Naive B cell (primary cell): ENCODE measurements at regions not wholly inside any gene's neighbourhood (a gene's known extent, or its start where the extent isn't known, plus 50 kb on each side); places are given as distances from the start of the nearest gene placed in this dataset.

ENCODE experiments used
- ATAC-seq, 2 donors: fragments of 150-1000 bp; cut with Tn5 transposase; 2 replicates each; pipeline ENCODE4 v1.10.0; 2021; ENCODE audit warnings: low read depth in 2 of 2, mild to moderate bottlenecking in 2 of 2, moderate library complexity in 2 of 2
- DNase-seq: peaks from one replicate; pipeline ENCODE4 v3.0.0; 2022
- H3K27ac Mint-ChIP-seq, 6 donors: one replicate each; pipeline ENCODE4 v1.8.0; 2020 to 2022; ENCODE audit warnings: mild to moderate bottlenecking in 6 of 6, mixed read lengths in 6 of 6, moderate library complexity in 5 of 6, inconsistent platforms in 2 of 6
- H3K27me3 Mint-ChIP-seq, 3 donors: one replicate each; pipeline ENCODE4 v1.8.0; 2021 to 2022; ENCODE audit warnings: mixed read lengths in 3 of 3, mild to moderate bottlenecking in 1 of 3
- H3K36me3 Mint-ChIP-seq, 2 donors: one replicate each; pipeline ENCODE4 v1.8.0; 2020 to 2022; ENCODE audit warnings: mixed read lengths in 2 of 2, inconsistent platforms in 1 of 2, mild to moderate bottlenecking in 1 of 2
- H3K4me1 Mint-ChIP-seq, 3 donors: one replicate each; pipeline ENCODE4 v1.8.0; 2020 to 2022; ENCODE audit warnings: mixed read lengths in 3 of 3, inconsistent platforms in 1 of 3, mild to moderate bottlenecking in 1 of 3, moderate library complexity in 1 of 3
- H3K4me3 Mint-ChIP-seq, 8 donors: one replicate each; pipeline ENCODE4 v1.8.0; 2020 to 2022; ENCODE audit warnings: mild to moderate bottlenecking in 8 of 8, mixed read lengths in 8 of 8, moderate library complexity in 8 of 8, inconsistent platforms in 2 of 8
- H3K9me3 Mint-ChIP-seq, 7 donors: one replicate each; pipeline ENCODE4 v1.8.0; 2020 to 2022; ENCODE audit warnings: mixed read lengths in 7 of 7, mild to moderate bottlenecking in 5 of 7, inconsistent platforms in 2 of 7, moderate library complexity in 1 of 7

DNA sequence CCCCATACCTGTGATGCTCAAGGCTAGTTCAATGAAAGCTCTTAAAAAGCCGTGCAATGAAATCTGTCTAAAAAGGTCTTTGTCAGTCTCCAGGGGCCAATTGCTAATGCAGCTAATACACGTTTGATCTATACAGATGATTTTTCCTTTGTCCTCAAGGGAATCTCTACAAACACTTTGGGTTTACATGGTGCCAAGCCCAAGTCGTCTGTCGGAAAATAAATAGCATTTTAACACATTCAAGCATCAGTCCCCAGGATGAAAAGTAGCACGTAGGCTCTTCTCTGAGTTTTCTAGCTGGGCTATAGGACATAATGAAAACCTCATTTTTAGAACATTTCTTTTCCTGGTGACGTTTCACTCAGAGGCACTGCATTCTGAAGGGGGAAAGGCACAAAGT, 477.4 kb upstream of the WWC1 start:
- DNase-seq, result no peak
- Mint-ChIP-seq H3K36me3 (no peaks in the 10 kb centered on the region), H3K4me3 (no peak overlapping the region), H3K9me3 (peaks cover 0 to 1% (median 0%) of the 10 kb centered on the region in 7 donors), H3K27me3 (no peaks in the 10 kb centered on the region), H3K27ac (no peak overlapping the region), H3K4me1 (no peaks in the 10 kb centered on the region)
- no peak for ATAC-seq

DNA sequence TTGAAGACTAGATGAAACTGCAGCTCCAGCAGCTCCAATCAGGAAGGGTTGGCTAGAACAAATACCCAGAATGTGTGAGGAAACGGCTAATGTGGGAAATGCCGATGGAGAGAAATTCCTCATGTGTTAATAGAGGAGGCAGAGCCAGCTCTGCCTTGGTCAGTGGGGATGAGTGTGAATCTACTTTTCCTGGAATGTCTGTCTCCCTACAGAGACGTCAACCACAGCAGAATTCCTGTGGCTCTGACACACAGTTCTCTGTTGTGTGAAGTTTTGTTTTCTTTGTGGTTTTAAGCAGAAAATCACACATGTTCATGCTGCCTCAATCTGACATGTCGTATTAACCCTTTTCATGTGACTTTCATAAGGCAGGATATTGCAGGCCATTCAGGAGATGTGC, 476.6 kb upstream of the WWC1 start:
- Mint-ChIP-seq H3K9me3 (peaks cover 0 to 1% (median 0%) of the 10 kb centered on the region in 7 donors), H3K4me1 (no peaks in the 10 kb centered on the region), H3K4me3 (no peak overlapping the region), H3K27me3 (no peaks in the 10 kb centered on the region), H3K27ac (no peak overlapping the region), H3K36me3 (no peaks in the 10 kb centered on the region)
- ATAC-seq (no peak), DNase-seq (no peak)

DNA sequence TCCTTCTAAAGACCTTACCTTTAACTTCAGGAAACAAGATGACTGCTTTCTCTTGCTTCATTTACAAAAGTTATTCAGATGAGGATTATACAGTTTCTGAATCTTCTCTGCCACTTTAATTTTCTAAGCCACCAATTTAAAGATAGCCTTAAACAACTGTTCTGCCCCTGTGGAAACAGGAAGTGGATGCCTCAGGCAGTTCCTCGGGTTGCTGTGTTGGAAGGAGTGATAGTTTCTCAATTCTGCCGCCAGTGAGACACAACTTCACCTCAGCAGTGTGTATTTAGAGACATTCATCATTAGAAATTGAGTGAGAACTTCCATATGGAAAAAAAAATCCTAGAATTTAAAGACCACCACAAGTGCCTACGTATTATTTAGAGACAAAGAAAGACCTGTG, 475.1 kb upstream of the WWC1 start:
- Mint-ChIP-seq H3K4me3 (no peak overlapping the region), H3K36me3 (no peaks in the 10 kb centered on the region), H3K27ac (no peak overlapping the region), H3K27me3 (no peaks in the 10 kb centered on the region), H3K9me3 (peaks cover 0 to 2% (median 0%) of the 10 kb centered on the region in 7 donors), H3K4me1 (no peaks in the 10 kb centered on the region)
- no peak for DNase-seq
- no peak for ATAC-seq

DNA sequence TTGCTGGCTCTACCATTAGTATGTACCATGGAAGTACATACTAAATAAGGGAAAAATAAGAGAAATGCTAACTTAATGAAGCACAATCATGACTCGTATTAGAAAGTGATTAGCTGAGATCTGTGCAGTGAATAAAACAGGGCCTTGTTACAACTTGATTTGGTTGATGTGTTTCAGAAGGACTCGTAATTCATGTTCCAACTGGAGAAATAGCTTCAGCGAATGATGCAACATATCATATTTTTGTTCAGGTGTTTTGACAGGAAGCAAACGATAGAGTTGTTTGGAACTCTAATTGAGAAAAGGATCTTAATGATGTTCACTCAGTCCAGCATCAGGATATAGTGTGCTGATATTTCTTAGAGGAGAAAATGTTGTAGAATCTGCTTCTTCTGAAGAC, 474.6 kb upstream of the WWC1 start:
- Mint-ChIP-seq H3K36me3 (no peaks in the 10 kb centered on the region), H3K27ac (no peak overlapping the region), H3K9me3 (peaks cover 0 to 2% (median 0%) of the 10 kb centered on the region in 7 donors), H3K4me1 (no peaks in the 10 kb centered on the region), H3K27me3 (no peaks in the 10 kb centered on the region), H3K4me3 (no peak overlapping the region)
- ATAC-seq (no peak), DNase-seq (no peak)

DNA sequence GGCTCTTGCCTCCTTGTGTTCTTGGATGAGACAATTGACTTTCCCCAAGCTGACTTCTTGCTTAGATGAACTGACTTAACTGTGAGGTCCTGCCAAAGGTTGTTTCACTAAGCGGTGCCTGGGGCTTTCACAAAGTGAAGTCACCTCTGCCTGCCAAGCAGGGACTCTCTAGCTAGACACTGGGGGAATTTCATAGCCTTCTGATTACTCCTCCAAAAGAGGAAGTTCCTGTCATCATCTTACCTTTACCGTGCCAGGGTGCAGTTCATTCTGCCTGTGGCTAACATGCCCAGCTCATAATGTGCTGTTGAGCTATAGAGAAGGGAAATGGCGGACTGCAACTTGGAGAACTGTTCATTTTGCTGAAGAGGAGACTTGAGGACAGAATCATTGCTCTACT, 472.0 kb upstream of the WWC1 start:
- H3K36me3 Mint-ChIP-seq, result no peaks in the 10 kb centered on the region
- no peak for ATAC-seq
- H3K4me1 Mint-ChIP-seq, result no peaks in the 10 kb centered on the region
- no peaks in the 10 kb centered on the region for H3K27me3 Mint-ChIP-seq
- H3K4me3 Mint-ChIP-seq, result no peak overlapping the region
- no peak for DNase-seq
- no peak overlapping the region for H3K27ac Mint-ChIP-seq
- peaks cover 0 to 2% (median 0%) of the 10 kb centered on the region in 7 donors for H3K9me3 Mint-ChIP-seq

DNA sequence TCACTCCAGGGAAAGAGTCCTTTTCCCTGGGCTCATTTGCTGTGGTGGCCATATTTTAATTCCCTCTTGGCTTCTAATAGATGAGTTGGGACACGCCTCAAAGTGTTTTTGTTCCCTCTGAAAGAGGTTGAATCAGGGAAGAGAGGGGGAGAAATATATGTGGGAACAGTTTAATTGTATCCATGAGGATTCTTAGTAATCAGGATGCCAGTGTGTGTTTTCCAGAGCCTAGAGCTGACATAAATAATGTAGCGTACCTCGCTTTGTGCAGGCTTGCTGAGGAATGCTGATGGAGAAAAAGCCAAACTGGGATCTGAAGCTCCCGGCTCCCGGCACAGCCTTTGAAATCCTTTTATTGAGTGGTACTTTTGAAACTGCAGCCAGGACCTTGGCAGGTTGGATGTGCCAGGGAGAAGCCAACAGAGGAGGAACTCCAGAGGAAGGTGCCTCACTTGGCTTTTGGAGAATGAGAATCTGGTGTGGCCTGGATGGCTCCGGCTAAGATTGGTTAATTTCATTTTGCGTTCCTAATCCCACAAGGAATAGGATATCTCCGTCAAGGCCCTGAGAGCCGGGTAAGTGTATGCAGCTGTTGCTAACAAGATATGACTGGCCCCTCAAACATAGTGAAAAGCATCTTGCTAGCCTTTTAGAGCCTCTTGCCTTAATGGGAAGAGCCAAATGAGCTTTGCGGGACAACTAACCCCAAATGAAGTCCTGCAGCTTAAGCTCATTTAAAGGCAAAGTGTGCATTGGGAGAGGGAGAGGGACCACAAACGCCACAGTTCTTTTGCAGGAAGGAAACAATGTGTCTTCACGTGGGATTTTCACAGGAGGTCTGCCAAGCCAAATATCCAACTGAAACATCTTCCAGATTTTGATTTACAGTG, 471.1 kb upstream of the WWC1 start:
- H3K4me3 Mint-ChIP-seq, result no peak overlapping the region
- H3K4me1 Mint-ChIP-seq, result no peaks in the 10 kb centered on the region
- no peaks in the 10 kb centered on the region for H3K27me3 Mint-ChIP-seq
- DNase-seq (no peak), ATAC-seq (no peak)
- peaks cover 0 to 2% (median 0%) of the 10 kb centered on the region in 7 donors for H3K9me3 Mint-ChIP-seq
- H3K27ac Mint-ChIP-seq, result no peak overlapping the region
- H3K36me3 Mint-ChIP-seq, result no peaks in the 10 kb centered on the region

DNA sequence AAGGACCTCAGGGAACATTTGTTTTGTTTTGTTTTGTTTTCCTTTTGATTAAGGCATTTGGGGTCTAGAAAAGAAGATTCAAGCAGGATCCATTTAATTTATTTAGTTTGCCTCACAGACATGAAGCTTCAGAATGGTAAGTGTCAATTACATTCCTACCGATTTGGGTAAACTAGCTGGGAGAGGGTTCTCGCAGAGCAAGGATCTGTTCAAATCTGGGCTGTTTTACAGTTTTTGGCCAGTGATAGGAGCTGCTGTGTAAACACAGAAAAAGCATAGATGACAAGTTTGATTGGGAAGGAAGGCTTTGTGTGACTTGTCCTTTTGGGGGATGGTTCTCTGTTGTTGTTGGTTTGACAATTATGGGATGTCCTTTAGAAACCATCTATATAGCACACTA, 470.3 kb upstream of the WWC1 start:
- Mint-ChIP-seq H3K36me3 (no peaks in the 10 kb centered on the region), H3K27ac (no peak overlapping the region), H3K9me3 (peaks cover 0 to 3% (median 0%) of the 10 kb centered on the region in 7 donors), H3K4me1 (no peaks in the 10 kb centered on the region), H3K4me3 (no peak overlapping the region), H3K27me3 (no peaks in the 10 kb centered on the region)
- no peak for ATAC-seq
- no peak for DNase-seq

DNA sequence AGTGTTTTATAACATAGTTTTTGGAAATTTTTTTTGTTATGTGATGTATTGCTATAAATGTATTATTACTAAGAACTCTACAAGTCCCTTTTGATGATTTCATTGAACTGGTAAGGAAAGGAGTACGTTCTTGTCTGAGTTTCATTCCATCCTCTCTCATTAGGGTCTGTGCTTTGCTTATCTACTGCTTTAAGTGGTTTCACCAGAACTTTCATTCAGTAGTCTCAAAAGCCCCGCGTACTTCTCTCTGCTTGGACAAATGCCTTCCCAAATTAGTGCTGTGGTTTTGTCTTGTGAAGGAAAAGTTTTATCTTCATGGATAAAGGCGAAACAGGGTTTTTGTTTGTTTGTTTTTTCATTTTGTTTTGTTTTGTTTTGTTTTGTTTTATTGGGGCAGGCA, 469.8 kb upstream of the WWC1 start:
- Mint-ChIP-seq H3K27me3 (no peaks in the 10 kb centered on the region), H3K27ac (no peak overlapping the region), H3K9me3 (peaks cover 0 to 3% (median 0%) of the 10 kb centered on the region in 7 donors), H3K36me3 (no peaks in the 10 kb centered on the region), H3K4me1 (no peaks in the 10 kb centered on the region), H3K4me3 (no peak overlapping the region)
- ATAC-seq, result no peak
- no peak for DNase-seq

DNA sequence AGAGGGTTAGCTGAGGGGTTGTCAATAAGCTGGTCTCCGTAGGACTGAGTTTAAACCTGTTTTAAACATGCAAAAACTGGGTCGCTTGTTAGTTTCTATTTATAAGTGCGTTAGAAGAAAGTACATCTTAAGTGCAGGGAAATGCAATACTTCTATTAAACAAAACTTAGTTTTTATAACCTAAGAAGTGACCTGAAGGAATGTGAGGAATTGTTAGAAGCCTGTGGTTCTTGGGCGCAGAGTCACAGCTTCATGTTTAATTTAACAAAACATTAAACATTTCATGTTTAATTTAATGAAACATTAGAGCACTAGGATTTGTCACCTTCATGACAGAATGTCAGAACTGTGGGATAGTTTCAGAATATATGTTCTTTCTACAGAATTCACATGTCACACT, 469.2 kb upstream of the WWC1 start:
- H3K27ac Mint-ChIP-seq, result no peak overlapping the region
- ATAC-seq (no peak), DNase-seq (no peak)
- no peaks in the 10 kb centered on the region for H3K36me3 Mint-ChIP-seq
- peaks cover 0 to 3% (median 0%) of the 10 kb centered on the region in 7 donors for H3K9me3 Mint-ChIP-seq
- no peaks in the 10 kb centered on the region for H3K4me1 Mint-ChIP-seq
- H3K27me3 Mint-ChIP-seq, result no peaks in the 10 kb centered on the region
- H3K4me3 Mint-ChIP-seq, result no peak overlapping the region

DNA sequence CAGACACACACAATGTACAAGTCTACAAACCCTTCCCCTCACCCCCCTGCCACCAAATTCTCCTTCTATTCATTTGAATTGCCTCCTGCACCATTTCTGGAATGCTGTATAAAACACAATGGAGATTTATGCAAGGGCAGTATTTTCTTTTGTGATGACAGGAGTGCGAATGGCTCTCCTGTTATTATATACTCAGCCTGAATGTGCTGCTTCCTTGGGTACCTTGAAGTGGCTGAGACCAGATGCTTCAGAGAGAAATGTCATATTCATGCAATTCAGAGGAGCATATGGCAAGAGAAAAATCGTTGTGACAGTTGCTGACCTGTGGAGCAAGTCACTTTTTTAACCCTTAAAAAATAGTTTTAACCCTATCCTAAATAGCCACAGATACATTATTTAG, 468.0 kb upstream of the WWC1 start:
- Mint-ChIP-seq H3K27me3 (no peaks in the 10 kb centered on the region), H3K27ac (no peak overlapping the region), H3K36me3 (no peaks in the 10 kb centered on the region), H3K4me3 (no peak overlapping the region), H3K4me1 (no peaks in the 10 kb centered on the region), H3K9me3 (peaks cover 0 to 3% (median 0%) of the 10 kb centered on the region in 7 donors)
- DNase-seq, result no peak
- ATAC-seq, result no peak

DNA sequence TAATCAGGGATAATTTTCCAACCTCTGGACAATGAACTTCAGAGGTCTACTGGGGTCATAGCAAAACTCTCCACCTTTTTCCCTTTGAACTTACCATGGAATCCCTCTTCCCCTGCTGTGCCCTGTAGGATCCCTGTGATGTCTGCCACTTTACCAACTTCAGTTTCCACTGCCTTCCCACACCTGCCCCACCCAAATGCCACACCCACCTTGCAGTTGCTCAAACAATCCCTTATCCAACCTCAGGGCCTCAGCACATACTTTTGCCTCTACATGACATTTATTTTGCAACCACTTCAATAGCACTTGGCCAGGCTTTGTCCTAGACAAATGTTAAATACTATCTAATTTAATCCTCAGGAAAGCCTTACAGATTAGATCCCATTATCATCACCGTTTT, 463.7 kb upstream of the WWC1 start:
- Mint-ChIP-seq H3K4me3 (peak overlapping the region in 1 of 8 donors; percentile 31), H3K27me3 (no peaks in the 10 kb centered on the region), H3K36me3 (no peaks in the 10 kb centered on the region), H3K9me3 (peaks cover 0 to 4% (median 1%) of the 10 kb centered on the region in 7 donors), H3K27ac (no peak overlapping the region), H3K4me1 (no peaks in the 10 kb centered on the region)
- no peak for DNase-seq
- ATAC-seq, result no peak

DNA sequence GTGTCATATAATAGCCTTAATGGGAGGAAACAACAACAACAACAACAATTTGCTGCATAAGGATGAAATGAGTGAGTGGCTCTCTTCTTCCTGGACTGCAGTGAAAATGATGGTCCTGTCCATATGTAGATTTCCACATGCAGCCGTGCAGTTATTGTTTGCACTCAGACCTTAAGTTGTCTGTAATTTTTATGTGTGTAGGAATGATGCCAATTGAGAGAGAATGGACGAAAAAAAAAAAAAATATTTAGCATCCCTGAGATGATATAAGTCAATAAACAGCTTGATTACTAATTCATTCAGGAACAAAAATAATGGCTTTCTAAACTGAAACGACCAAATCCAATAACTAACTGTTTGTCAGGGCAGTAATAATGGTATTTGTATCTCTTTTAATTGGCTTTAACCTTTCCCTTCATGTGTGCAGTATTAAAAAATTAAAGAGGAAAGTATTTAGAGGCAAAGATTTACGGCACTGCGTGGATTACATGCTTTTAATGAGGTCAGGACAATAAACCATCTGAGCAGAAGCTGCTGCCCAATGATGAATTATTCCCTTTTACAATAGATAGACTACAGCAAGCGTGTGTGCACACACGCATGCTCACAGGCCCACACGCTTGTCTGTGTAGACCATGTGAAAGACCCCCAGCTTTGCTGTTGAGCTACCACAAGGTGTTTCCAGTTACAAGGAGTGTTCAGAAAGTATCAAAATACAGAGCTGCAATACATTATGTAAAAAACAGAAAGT, 459.5 kb upstream of the WWC1 start:
- no peak overlapping the region for H3K27ac Mint-ChIP-seq
- no peaks in the 10 kb centered on the region for H3K36me3 Mint-ChIP-seq
- H3K4me3 Mint-ChIP-seq, result no peak overlapping the region
- no peaks in the 10 kb centered on the region for H3K4me1 Mint-ChIP-seq
- ATAC-seq (no peak), DNase-seq (no peak)
- H3K9me3 Mint-ChIP-seq, result peaks cover 0 to 4% (median 3%) of the 10 kb centered on the region in 7 donors
- H3K27me3 Mint-ChIP-seq, result no peaks in the 10 kb centered on the region

DNA sequence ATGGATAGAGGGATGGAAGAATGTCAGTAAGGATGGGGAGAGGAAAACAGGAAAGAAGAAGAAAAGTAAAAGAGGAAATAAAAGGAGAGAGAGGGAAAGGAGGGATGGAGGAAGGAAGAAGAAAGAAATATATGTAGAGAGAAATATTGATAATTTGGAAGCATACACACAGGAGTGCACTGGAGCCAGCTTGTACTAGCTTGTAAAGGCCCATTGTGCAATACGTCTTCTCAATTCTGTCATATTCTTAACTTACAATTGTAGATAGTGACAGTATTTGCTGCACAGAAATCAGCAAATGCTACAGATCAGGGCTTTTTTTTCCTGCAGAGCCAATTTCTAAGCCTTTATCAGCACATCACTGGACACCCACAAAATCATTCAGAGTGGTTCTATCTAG, 458.8 kb upstream of the WWC1 start:
- Mint-ChIP-seq H3K27ac (no peak overlapping the region), H3K4me1 (no peaks in the 10 kb centered on the region), H3K9me3 (peaks cover 0 to 4% (median 3%) of the 10 kb centered on the region in 7 donors), H3K4me3 (no peak overlapping the region), H3K27me3 (no peaks in the 10 kb centered on the region), H3K36me3 (no peaks in the 10 kb centered on the region)
- DNase-seq, result no peak
- ATAC-seq, result no peak

DNA sequence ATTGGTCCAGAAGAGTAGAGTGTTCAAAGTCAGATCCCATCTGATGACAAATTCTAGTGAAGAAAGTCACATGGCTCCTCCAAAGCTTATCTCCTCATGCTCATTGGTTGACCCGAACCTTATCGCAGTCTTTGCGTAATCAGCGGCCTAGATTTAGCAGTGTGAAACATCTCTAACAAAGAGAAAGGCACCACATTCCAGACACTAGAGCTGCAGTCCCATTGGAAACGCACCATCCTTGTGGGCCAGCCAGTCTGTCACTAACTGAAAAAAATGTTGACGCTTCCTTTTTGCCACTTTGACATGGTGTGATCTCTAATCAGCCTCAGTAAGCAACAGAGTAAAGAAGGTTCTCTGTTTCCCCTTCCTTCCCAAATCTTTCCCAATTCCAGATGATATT, 458.0 kb upstream of the WWC1 start:
- no peak overlapping the region for H3K27ac Mint-ChIP-seq
- ATAC-seq (no peak), DNase-seq (no peak)
- H3K4me3 Mint-ChIP-seq, result no peak overlapping the region
- no peaks in the 10 kb centered on the region for H3K36me3 Mint-ChIP-seq
- peaks cover 0 to 4% (median 2%) of the 10 kb centered on the region in 7 donors for H3K9me3 Mint-ChIP-seq
- no peaks in the 10 kb centered on the region for H3K27me3 Mint-ChIP-seq
- H3K4me1 Mint-ChIP-seq, result no peaks in the 10 kb centered on the region
